WTC11 (cell line): ENCODE measurements at regions not wholly inside any gene's neighbourhood (a gene's known extent, or its start where the extent isn't known, plus 50 kb on each side); places are given as distances from the start of the nearest gene placed in this dataset.

Source experiments
- ATAC-seq: fragments of 200-7000 bp; cut with Tn5 transposase; 2 replicates; pipeline ENCODE4 v1.10.0; 2021; ENCODE audit warnings: mild to moderate bottlenecking, moderate library complexity
- CTCF ChIA-PET: fragments of 300-600 bp; sonication (Branson Sonifier 250); formaldehyde crosslinking; loops from one replicate; lab custom pipeline; 2021; ENCODE audit warnings: antibody characterized with exemption; lab: Charles Lee
- POLR2A ChIA-PET: fragments of 350-600 bp; sonication (Branson Sonifier 250); formaldehyde crosslinking; loops from one replicate; lab custom pipeline; 2021; ENCODE audit warnings: antibody characterized with exemption; lab: Charles Lee
- DNase-seq: peaks from one replicate; pipeline ENCODE4 v3.0.0; 2021; ENCODE audit warnings: low spot score
- H3K27ac Mint-ChIP-seq: 2 replicates; pipeline ENCODE4 v1.8.0; 2021; ENCODE audit warnings: mixed read lengths
- H3K27me3 Mint-ChIP-seq: 2 replicates; pipeline ENCODE4 v1.8.0; 2021; ENCODE audit warnings: low read depth, mild to moderate bottlenecking, moderate library complexity, mixed read lengths
- H3K36me3 Mint-ChIP-seq: 2 replicates; pipeline ENCODE4 v1.8.0; 2021; ENCODE audit warnings: mixed read lengths
- H3K4me1 Mint-ChIP-seq: 2 replicates; pipeline ENCODE4 v1.8.0; 2022; ENCODE audit warnings: mixed read lengths
- H3K4me3 Mint-ChIP-seq: 2 replicates; pipeline ENCODE4 v1.8.0; 2021; ENCODE audit warnings: mild to moderate bottlenecking, moderate library complexity, mixed read lengths
- H3K9me3 Mint-ChIP-seq: 2 replicates; pipeline ENCODE4 v1.8.0; 2021; ENCODE audit warnings: mixed read lengths
- CBFB ChIP-seq: sonication (generic); formaldehyde crosslinking; IDR thresholded peaks from 2 replicates; pipeline ENCODE4 v1.8.1; 2022; ENCODE audit warnings: mild to moderate bottlenecking, low read depth, missing genetic modification reagents
- CREB1 ChIP-seq: sonication (generic); formaldehyde crosslinking; IDR thresholded peaks from 2 replicates; pipeline ENCODE4 v1.8.0; 2023; ENCODE audit warnings: mild to moderate bottlenecking, missing genetic modification reagents
- CREM ChIP-seq: sonication (generic); formaldehyde crosslinking; IDR thresholded peaks from 2 replicates; pipeline ENCODE4 v1.8.1; 2022; ENCODE audit warnings: mild to moderate bottlenecking, missing genetic modification reagents, moderate library complexity
- IRF2 ChIP-seq: sonication (generic); formaldehyde crosslinking; IDR thresholded peaks from 2 replicates; pipeline ENCODE4 v1.8.0; 2022; ENCODE audit warnings: low read depth, missing genetic modification reagents, borderline replicate concordance
- KAT7 ChIP-seq: sonication (generic); formaldehyde crosslinking; IDR thresholded peaks from 2 replicates; pipeline ENCODE4 v1.8.1; 2023; ENCODE audit warnings: missing genetic modification reagents, mild to moderate bottlenecking, borderline replicate concordance
- MYBL2 ChIP-seq: sonication (generic); formaldehyde crosslinking; IDR thresholded peaks from 2 replicates; pipeline ENCODE4 v1.8.1; 2023; ENCODE audit warnings: mild to moderate bottlenecking, moderate library complexity, missing genetic modification reagents
- SMAD4 ChIP-seq: sonication (generic); formaldehyde crosslinking; IDR thresholded peaks from 2 replicates; pipeline ENCODE4 v1.8.0; 2022; ENCODE audit warnings: mild to moderate bottlenecking, missing genetic modification reagents
- TCF7 ChIP-seq: sonication (generic); formaldehyde crosslinking; IDR thresholded peaks from 2 replicates; pipeline ENCODE4 v1.8.0; 2022; ENCODE audit warnings: mild to moderate bottlenecking, low read depth, missing genetic modification reagents, moderate library complexity
- TEAD1 ChIP-seq: sonication (generic); formaldehyde crosslinking; IDR thresholded peaks from 2 replicates; pipeline ENCODE4 v1.8.0; 2022; ENCODE audit warnings: mild to moderate bottlenecking, missing genetic modification reagents
- ZNF317 ChIP-seq: sonication (generic); formaldehyde crosslinking; IDR thresholded peaks from 2 replicates; pipeline ENCODE4 v1.8.1; 2023; ENCODE audit warnings: low read depth, mild to moderate bottlenecking, moderate library complexity, missing genetic modification reagents, borderline replicate concordance
- TF ChIP-seq, protein P1 (sequence below): sonication (generic); formaldehyde crosslinking; IDR thresholded peaks from 2 replicates; pipeline ENCODE4 v1.8.1; 2023; ENCODE audit warnings: mild to moderate bottlenecking, missing genetic modification reagents
- TF ChIP-seq, protein P2 (sequence below): sonication (generic); formaldehyde crosslinking; IDR thresholded peaks from 2 replicates; pipeline ENCODE4 v1.8.0; 2022; ENCODE audit warnings: mild to moderate bottlenecking, missing genetic modification reagents
- TF ChIP-seq, protein P3 (sequence below): sonication (generic); formaldehyde crosslinking; IDR thresholded peaks from 2 replicates; pipeline ENCODE4 v1.8.0; 2022; ENCODE audit warnings: mild to moderate bottlenecking, missing genetic modification reagents
- TF ChIP-seq, protein P4 (sequence below): sonication (generic); formaldehyde crosslinking; IDR thresholded peaks from 2 replicates; pipeline ENCODE4 v1.8.0; 2023; ENCODE audit warnings: missing genetic modification reagents, mild to moderate bottlenecking, borderline replicate concordance

DNA sequence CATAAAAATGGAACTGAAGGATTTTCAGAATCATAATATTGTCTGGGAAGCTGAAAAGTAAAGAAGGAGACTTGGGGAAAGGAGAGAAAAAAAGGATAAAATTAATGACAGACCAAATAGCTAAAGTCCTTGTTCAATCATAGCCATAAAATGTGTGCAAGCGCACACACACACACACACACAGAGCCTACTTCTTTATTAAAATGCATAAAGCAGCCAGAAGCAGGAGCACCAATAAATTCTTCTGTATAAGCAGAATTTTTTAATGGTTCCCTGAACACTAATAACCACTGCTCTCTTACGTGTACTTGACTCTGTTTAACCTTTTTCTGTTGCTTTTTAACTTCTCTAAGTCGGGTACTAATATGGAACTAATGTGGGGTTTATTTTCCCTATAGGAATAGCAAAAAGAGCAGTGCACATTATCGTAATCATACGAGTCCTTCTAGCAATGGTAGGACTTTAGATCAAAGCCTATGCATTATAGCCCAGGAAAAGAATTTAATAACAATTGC is 131.0 kb upstream of the PSMD7 start:
- CTCF ChIA-PET: interaction anchor here (1.6 kb wide), 1 partner anchor 208 kb away, joined by 3 read pairs; no protein-coding TSS in a partner anchor
- Mint-ChIP-seq H3K9me3 (peaks cover 31% of the 10 kb centered on the region), H3K27me3 (no peaks in the 10 kb centered on the region), H3K27ac (no peak overlapping the region), H3K4me3 (no peak overlapping the region), H3K36me3 (peaks cover 5% of the 10 kb centered on the region), H3K4me1 (no peaks in the 10 kb centered on the region)
- POLR2A ChIA-PET: no interaction called here
- DNase-seq: no peak
- TF ChIP-seq CREB1 (CRISPR knock-in tag) (no peak), TCF7 (CRISPR knock-in tag) (no peak), IRF2 (CRISPR knock-in tag) (no peak)
- TF ChIP-seq, protein P1, sequence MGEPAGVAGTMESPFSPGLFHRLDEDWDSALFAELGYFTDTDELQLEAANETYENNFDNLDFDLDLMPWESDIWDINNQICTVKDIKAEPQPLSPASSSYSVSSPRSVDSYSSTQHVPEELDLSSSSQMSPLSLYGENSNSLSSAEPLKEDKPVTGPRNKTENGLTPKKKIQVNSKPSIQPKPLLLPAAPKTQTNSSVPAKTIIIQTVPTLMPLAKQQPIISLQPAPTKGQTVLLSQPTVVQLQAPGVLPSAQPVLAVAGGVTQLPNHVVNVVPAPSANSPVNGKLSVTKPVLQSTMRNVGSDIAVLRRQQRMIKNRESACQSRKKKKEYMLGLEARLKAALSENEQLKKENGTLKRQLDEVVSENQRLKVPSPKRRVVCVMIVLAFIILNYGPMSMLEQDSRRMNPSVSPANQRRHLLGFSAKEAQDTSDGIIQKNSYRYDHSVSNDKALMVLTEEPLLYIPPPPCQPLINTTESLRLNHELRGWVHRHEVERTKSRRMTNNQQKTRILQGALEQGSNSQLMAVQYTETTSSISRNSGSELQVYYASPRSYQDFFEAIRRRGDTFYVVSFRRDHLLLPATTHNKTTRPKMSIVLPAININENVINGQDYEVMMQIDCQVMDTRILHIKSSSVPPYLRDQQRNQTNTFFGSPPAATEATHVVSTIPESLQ (CRISPR knock-in tag): no peak
- TF ChIP-seq, protein P2, sequence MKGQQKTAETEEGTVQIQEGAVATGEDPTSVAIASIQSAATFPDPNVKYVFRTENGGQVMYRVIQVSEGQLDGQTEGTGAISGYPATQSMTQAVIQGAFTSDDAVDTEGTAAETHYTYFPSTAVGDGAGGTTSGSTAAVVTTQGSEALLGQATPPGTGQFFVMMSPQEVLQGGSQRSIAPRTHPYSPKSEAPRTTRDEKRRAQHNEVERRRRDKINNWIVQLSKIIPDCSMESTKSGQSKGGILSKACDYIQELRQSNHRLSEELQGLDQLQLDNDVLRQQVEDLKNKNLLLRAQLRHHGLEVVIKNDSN (CRISPR knock-in tag): no peak
- no peak for ATAC-seq

DNA sequence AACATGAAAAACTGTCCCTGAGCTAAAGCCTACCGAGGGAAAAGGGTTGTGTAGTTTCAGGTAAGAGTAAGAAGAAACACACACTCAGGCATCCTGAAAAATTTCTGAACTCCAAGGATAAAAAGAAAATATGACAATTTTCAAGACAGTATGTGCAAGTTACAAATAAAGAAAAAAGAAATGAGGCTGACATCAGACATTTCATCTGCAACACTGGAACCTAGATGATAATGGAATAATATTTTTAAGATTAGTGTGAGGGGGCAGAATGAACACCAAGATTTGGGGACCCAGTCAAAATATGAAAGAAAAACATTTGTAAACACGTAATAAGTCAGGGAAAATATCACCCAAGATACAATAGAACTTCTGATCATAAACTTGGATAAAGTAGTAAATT is 135.9 kb upstream of the PSMD7 start:
- H3K9me3 Mint-ChIP-seq: peaks cover 31% of the 10 kb centered on the region
- POLR2A ChIA-PET: no interaction called here
- ATAC-seq (no peak), DNase-seq (no peak)
- CTCF ChIA-PET: no interaction called here
- H3K36me3 Mint-ChIP-seq: peaks cover 8% of the 10 kb centered on the region
- no peaks in the 10 kb centered on the region for H3K4me1 Mint-ChIP-seq
- TF ChIP-seq KAT7 (CRISPR knock-in tag) (no peak), ZNF317 (peak; percentile 93)
- H3K27me3 Mint-ChIP-seq: no peaks in the 10 kb centered on the region
- no peak overlapping the region for H3K27ac Mint-ChIP-seq
- no peak overlapping the region for H3K4me3 Mint-ChIP-seq

DNA sequence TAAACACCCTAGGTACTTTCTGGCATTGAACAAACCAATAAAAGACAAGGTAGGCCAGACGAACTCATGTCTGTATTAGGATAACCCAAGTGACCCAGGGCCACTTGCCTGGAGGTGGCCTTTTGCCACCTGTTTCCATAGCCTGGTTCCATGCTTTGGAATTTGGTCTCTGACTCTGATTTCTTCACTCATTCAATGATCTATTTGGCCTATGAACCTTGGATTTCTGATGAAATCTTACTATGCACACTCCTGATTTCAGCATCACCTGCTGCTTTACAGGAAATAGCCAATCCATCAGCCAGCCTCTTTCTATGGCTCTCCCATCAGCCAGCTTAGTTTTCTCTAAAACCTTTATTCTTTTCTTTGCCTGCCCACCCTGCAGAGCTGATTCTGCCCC is 142.8 kb upstream of the PSMD7 start:
- Mint-ChIP-seq H3K27ac (no peak overlapping the region), H3K9me3 (peaks cover 31% of the 10 kb centered on the region), H3K27me3 (no peaks in the 10 kb centered on the region), H3K4me1 (no peaks in the 10 kb centered on the region), H3K4me3 (no peak overlapping the region), H3K36me3 (peaks cover 13% of the 10 kb centered on the region)
- ChIA-PET CTCF (interaction anchor here (1.4 kb wide), 1 partner anchor 122 kb away, joined by 3 read pairs; no protein-coding TSS in a partner anchor), POLR2A (no interaction called here)
- DNase-seq (no peak), ATAC-seq (no peak)
- TF ChIP-seq, protein P3, sequence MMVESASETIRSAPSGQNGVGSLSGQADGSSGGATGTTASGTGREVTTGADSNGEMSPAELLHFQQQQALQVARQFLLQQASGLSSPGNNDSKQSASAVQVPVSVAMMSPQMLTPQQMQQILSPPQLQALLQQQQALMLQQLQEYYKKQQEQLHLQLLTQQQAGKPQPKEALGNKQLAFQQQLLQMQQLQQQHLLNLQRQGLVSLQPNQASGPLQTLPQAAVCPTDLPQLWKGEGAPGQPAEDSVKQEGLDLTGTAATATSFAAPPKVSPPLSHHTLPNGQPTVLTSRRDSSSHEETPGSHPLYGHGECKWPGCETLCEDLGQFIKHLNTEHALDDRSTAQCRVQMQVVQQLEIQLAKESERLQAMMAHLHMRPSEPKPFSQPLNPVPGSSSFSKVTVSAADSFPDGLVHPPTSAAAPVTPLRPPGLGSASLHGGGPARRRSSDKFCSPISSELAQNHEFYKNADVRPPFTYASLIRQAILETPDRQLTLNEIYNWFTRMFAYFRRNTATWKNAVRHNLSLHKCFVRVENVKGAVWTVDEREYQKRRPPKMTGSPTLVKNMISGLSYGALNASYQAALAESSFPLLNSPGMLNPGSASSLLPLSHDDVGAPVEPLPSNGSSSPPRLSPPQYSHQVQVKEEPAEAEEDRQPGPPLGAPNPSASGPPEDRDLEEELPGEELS: no peak
- TF ChIP-seq CBFB (no peak), SMAD4 (CRISPR knock-in tag) (no peak), CREM (CRISPR knock-in tag) (no peak), MYBL2 (CRISPR knock-in tag) (no peak), TEAD1 (CRISPR knock-in tag) (no peak)
- TF ChIP-seq, protein P4, sequence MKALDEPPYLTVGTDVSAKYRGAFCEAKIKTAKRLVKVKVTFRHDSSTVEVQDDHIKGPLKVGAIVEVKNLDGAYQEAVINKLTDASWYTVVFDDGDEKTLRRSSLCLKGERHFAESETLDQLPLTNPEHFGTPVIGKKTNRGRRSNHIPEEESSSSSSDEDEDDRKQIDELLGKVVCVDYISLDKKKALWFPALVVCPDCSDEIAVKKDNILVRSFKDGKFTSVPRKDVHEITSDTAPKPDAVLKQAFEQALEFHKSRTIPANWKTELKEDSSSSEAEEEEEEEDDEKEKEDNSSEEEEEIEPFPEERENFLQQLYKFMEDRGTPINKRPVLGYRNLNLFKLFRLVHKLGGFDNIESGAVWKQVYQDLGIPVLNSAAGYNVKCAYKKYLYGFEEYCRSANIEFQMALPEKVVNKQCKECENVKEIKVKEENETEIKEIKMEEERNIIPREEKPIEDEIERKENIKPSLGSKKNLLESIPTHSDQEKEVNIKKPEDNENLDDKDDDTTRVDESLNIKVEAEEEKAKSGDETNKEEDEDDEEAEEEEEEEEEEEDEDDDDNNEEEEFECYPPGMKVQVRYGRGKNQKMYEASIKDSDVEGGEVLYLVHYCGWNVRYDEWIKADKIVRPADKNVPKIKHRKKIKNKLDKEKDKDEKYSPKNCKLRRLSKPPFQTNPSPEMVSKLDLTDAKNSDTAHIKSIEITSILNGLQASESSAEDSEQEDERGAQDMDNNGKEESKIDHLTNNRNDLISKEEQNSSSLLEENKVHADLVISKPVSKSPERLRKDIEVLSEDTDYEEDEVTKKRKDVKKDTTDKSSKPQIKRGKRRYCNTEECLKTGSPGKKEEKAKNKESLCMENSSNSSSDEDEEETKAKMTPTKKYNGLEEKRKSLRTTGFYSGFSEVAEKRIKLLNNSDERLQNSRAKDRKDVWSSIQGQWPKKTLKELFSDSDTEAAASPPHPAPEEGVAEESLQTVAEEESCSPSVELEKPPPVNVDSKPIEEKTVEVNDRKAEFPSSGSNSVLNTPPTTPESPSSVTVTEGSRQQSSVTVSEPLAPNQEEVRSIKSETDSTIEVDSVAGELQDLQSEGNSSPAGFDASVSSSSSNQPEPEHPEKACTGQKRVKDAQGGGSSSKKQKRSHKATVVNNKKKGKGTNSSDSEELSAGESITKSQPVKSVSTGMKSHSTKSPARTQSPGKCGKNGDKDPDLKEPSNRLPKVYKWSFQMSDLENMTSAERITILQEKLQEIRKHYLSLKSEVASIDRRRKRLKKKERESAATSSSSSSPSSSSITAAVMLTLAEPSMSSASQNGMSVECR (CRISPR knock-in tag): no peak
- TF ChIP-seq, protein P1 (CRISPR knock-in tag): no peak
